ENCODE measurements at regions not wholly inside any gene's neighbourhood (a gene's known extent, or its start where the extent isn't known, plus 50 kb on each side); places are given as distances from the start of the nearest gene placed in this dataset.

DNA sequence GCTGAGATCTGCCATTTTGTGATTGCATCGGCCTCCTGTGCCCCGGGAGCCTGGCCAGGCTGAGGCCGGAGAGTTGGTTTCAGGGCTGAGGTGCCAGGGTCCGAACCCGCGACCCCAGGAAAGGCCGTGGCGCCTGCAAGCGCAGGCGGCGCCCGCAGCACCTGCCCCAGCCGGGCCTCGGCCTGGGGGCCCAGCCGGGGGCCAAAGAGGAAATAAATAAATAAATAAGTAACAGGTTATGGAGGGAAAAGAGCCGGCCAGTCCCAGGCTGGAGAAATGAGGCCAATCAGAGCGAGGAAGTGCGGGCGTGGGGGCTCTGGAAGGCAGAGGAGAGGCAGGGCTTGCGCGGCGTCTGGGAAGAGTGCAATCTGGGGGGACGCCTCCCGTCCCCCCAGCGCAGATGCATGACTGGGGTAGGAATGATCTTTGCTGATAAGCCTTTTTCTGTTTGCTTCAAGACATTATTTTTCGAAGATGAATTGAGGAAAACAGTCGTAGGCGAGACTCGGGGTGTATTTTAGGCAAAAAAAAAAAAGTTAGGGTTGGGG is 145.6 kb upstream of the ZNF536 start:
- Histone ChIP-seq H3K4me1 (ENCODE audit: control insufficient read depth, insufficient read depth, low read length) (peaks cover 3% of the 10 kb centered on the region), H3K4me3 (ENCODE audit: low read length) (peak overlapping the region; percentile 70), H3K36me3 (ENCODE audit: insufficient read depth, low read length) (no peaks in the 10 kb centered on the region), H3K9ac (ENCODE audit: low read depth, low read length) (no peak overlapping the region), H3K27me3 (ENCODE audit: control insufficient read depth, insufficient read depth, low read length) (peaks cover 68% of the 10 kb centered on the region), H3K9me3 (replicated peaks; ENCODE audit: low read length) (no peaks in the 10 kb centered on the region), H3K4me2 (ENCODE audit: low read length) (peak overlapping the region; percentile 96)

DNA sequence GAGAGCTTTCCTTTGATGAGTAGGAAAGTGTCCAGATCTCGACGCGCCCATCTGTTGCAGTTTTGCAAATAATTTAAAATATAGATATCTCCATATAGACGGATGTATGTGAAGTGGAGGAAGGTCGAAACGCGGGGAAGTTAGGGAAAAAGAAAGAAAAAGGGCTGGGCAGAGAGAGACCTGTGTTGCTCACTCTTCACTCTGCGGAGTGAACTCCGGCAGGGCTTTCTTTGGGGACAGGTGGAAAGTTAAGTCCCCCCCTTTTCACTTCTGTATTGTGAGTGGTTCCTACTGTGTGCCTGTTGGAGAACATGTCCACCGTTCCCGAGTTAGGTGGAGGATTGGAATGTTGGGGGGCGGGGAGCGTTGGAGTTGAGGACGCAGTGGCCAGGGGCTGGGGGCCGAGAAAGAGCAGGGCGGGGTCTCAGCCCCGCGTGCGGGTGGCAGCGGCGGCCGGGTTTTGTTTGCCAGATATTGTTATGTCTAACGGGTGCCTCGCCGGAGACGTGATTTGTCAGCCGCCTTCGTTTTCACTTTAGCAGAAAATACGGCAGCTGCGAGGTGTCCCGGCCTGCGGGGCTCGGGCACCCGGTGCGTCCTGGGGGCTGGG is 145.1 kb upstream of the ZNF536 start:
- peaks cover 3% of the 10 kb centered on the region for H3K4me1 ChIP-seq (ENCODE audit: control insufficient read depth, insufficient read depth, low read length)
- peak overlapping the region; percentile 96 for H3K4me2 ChIP-seq (ENCODE audit: low read length)
- H3K9me3 ChIP-seq (replicated peaks; ENCODE audit: low read length) = no peaks in the 10 kb centered on the region
- peak overlapping the region; percentile 70 for H3K4me3 ChIP-seq (ENCODE audit: low read length)
- H3K36me3 ChIP-seq (ENCODE audit: insufficient read depth, low read length) = no peaks in the 10 kb centered on the region
- H3K9ac ChIP-seq (ENCODE audit: low read depth, low read length) = peak overlapping the region; percentile 52
- H3K27me3 ChIP-seq (ENCODE audit: control insufficient read depth, insufficient read depth, low read length) = peaks cover 69% of the 10 kb centered on the region

- H3K4me1 ChIP-seq (ENCODE audit: control insufficient read depth, insufficient read depth, low read length) = peaks cover 3% of the 10 kb centered on the region
- H3K4me3 ChIP-seq (ENCODE audit: low read length) = peak overlapping the region; percentile 70
- H3K9me3 ChIP-seq (replicated peaks; ENCODE audit: low read length) = no peaks in the 10 kb centered on the region
- peak overlapping the region; percentile 96 for H3K4me2 ChIP-seq (ENCODE audit: low read length)
- H3K27me3 ChIP-seq (ENCODE audit: control insufficient read depth, insufficient read depth, low read length) = peaks cover 69% of the 10 kb centered on the region
- no peaks in the 10 kb centered on the region for H3K36me3 ChIP-seq (ENCODE audit: insufficient read depth, low read length)
- H3K9ac ChIP-seq (ENCODE audit: low read depth, low read length) = peak overlapping the region; percentile 52
These were observed 144.5 kb upstream of the ZNF536 start for GRCh38 chr19:30227661-30228112.

DNA sequence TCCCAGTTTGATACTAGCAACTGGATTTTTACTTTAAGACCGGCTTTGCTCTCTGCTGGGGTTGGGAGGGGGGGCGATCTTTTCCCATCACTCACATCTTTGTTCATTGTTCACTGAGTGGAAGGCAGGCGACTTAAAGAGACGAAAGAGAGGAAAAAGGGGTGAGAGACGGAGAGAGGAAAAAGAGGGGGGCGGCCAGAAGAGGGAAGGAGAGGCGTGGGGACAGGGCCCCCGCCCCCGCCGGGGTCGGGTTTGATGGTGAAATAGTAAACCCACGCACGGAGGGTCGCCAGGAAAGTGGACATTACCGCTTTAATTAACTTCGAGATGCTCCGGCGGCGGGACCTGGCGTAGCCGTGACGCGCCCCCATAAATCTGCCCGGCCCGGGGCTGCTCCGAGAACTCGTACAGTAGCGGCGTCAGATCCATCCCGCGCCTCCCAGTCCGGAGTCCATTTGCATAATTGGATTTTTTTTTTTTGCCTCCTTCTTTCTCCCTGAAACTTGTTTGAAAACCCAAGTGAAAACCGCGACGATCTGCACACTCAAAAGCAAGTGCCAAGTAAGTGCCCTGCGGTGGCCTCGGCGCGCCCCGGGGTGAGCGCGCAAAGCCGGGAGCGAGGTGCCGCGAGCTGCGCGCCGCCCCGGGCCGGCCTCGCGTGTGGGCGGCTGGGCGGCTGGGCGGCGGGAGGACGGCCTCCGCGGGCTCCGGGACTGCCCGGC is 143.9 kb upstream of the ZNF536 start:
- H3K27me3 ChIP-seq (ENCODE audit: control insufficient read depth, insufficient read depth, low read length) = peaks cover 68% of the 10 kb centered on the region
- no peaks in the 10 kb centered on the region for H3K9me3 ChIP-seq (replicated peaks; ENCODE audit: low read length)
- peak overlapping the region; percentile 70 for H3K4me3 ChIP-seq (ENCODE audit: low read length)
- no peak overlapping the region for H3K9ac ChIP-seq (ENCODE audit: low read depth, low read length)
- H3K4me1 ChIP-seq (ENCODE audit: control insufficient read depth, insufficient read depth, low read length) = peaks cover 3% of the 10 kb centered on the region
- no peaks in the 10 kb centered on the region for H3K36me3 ChIP-seq (ENCODE audit: insufficient read depth, low read length)
- peak overlapping the region; percentile 96 for H3K4me2 ChIP-seq (ENCODE audit: low read length)

DNA sequence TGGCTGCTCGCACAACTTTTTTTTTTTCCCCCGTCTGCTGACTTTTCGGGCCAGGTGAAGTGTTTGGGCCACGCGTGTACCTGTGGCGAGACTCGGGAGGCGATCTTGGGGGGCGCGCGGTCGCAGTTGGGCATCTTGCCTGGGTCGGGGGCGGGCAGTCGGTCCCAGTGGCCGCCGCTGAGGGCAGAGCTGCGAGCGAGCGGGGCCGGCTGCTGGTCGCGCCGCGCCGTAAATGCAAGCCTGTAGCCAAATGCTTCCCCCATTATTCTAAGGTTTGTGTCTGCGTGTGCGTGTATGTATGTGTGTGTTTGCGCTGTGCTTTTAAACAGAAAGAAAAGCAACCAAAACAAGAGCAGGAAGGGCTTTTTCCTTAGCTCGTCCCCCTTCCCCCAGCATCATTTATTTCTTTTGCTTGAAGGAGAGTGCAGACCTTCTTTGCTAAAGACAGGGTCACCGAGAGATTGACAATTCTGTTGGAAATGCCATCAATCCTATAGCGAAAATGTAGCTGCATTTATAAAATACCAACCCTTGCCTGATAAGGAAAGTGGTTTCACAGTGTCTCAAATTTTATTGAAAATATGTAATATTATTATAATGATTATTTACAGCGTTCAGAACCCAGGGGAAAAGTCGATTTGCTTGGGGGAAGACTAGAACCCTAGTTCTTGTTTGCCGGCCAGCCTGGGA is 143.2 kb upstream of the ZNF536 start:
- Histone ChIP-seq H3K4me3 (ENCODE audit: low read length) (peak overlapping the region; percentile 70), H3K9me3 (replicated peaks; ENCODE audit: low read length) (no peaks in the 10 kb centered on the region), H3K4me2 (ENCODE audit: low read length) (peak overlapping the region; percentile 96), H3K27me3 (ENCODE audit: control insufficient read depth, insufficient read depth, low read length) (peaks cover 62% of the 10 kb centered on the region), H3K4me1 (ENCODE audit: control insufficient read depth, insufficient read depth, low read length) (peaks cover 3% of the 10 kb centered on the region), H3K9ac (ENCODE audit: low read depth, low read length) (no peak overlapping the region), H3K36me3 (ENCODE audit: insufficient read depth, low read length) (no peaks in the 10 kb centered on the region)

GRCh38 chr19:30229525-30230174 is 142.5 kb upstream of the ZNF536 start:
- no peak overlapping the region for H3K9ac ChIP-seq (ENCODE audit: low read depth, low read length)
- H3K4me2 ChIP-seq (ENCODE audit: low read length) = peak overlapping the region; percentile 96
- no peaks in the 10 kb centered on the region for H3K9me3 ChIP-seq (replicated peaks; ENCODE audit: low read length)
- peaks cover 3% of the 10 kb centered on the region for H3K4me1 ChIP-seq (ENCODE audit: control insufficient read depth, insufficient read depth, low read length)
- H3K36me3 ChIP-seq (ENCODE audit: insufficient read depth, low read length) = no peaks in the 10 kb centered on the region
- H3K4me3 ChIP-seq (ENCODE audit: low read length) = no peak overlapping the region
- peaks cover 56% of the 10 kb centered on the region for H3K27me3 ChIP-seq (ENCODE audit: control insufficient read depth, insufficient read depth, low read length)

DNA sequence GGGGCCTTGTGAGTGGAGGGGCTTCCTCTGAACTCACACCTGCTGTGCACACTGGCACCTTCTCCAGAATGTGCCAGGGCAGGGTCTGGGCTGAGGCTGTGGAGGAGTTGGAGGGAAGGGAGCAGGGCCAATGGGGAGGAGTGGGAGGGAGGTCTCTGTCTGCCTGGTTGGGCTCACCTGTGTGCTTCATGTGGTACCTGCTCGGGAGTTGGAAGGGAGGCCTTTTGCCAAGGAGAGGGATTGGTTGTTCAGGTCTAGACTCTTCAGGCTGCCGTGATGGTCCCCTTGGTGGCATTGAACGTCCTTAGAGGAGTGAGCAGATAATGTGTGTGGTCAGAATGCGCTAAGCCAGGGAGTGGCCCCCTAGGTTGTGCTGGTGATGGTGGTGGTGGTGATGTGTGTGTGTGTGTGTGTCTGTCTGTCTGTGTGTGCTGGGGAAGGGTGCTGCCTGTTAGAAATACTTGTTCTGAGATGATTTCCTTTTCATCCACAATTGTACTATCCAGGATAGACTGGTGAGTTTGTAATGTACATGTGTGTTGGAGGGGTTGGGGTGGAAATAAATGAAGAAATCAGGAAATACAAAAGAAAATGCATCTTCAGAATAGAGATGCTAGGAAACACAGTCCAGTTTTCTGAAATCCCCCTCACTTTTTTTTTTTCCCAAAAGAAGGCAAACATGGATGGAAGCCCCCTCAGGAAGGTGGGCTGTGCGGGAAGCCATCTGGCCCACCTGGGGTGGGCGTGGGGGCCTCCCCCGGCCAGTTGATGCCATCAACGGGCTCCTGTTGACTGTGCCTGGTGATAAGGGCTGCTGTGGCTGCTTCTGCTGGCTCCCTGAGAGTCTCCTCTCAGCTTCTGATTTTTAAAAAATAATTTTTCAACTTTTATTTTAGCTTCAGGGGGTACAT is 140.5 kb upstream of the ZNF536 start:
- Histone ChIP-seq H3K27me3 (ENCODE audit: control insufficient read depth, insufficient read depth, low read length) (peaks cover 49% of the 10 kb centered on the region), H3K4me2 (ENCODE audit: low read length) (no peak overlapping the region), H3K4me1 (ENCODE audit: control insufficient read depth, insufficient read depth, low read length) (peaks cover 3% of the 10 kb centered on the region), H3K36me3 (ENCODE audit: insufficient read depth, low read length) (no peaks in the 10 kb centered on the region), H3K9ac (ENCODE audit: low read depth, low read length) (no peak overlapping the region), H3K4me3 (ENCODE audit: low read length) (no peak overlapping the region), H3K9me3 (replicated peaks; ENCODE audit: low read length) (no peaks in the 10 kb centered on the region)

GRCh38 chr19:30233375-30233774 is 138.8 kb upstream of the ZNF536 start:
- Histone ChIP-seq H3K4me3 (ENCODE audit: low read length) (no peak overlapping the region), H3K4me1 (ENCODE audit: control insufficient read depth, insufficient read depth, low read length) (no peaks in the 10 kb centered on the region), H3K4me2 (ENCODE audit: low read length) (no peak overlapping the region), H3K27me3 (ENCODE audit: control insufficient read depth, insufficient read depth, low read length) (peaks cover 35% of the 10 kb centered on the region), H3K9ac (ENCODE audit: low read depth, low read length) (no peak overlapping the region), H3K36me3 (ENCODE audit: insufficient read depth, low read length) (no peaks in the 10 kb centered on the region), H3K9me3 (replicated peaks; ENCODE audit: low read length) (no peaks in the 10 kb centered on the region)

DNA sequence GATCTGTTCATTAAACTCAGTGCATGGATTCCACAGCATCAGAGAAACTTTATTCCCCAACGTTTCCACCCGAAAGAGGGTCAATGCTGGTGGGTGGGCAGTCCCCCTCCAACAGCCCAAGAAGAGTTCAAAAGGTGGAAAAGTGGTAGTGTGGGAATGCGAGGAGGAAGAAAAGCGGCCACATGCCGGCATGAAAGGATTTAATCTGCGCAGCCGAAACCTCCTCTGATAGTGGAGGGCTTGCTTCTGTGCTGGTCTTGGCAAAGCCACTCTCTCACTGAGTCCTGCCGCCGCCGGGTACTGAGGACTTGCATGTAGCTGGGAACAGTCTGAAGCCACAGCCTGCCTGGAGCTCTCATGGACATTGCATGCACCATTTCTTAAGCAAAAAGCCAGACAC is 136.2 kb upstream of the ZNF536 start:
- no peak overlapping the region for H3K4me2 ChIP-seq (ENCODE audit: low read length)
- H3K27me3 ChIP-seq (ENCODE audit: control insufficient read depth, insufficient read depth, low read length) = peaks cover 12% of the 10 kb centered on the region
- no peaks in the 10 kb centered on the region for H3K9me3 ChIP-seq (replicated peaks; ENCODE audit: low read length)
- H3K4me3 ChIP-seq (ENCODE audit: low read length) = no peak overlapping the region
- H3K9ac ChIP-seq (ENCODE audit: low read depth, low read length) = no peak overlapping the region
- no peaks in the 10 kb centered on the region for H3K36me3 ChIP-seq (ENCODE audit: insufficient read depth, low read length)
- no peaks in the 10 kb centered on the region for H3K4me1 ChIP-seq (ENCODE audit: control insufficient read depth, insufficient read depth, low read length)

- H3K27me3 ChIP-seq (ENCODE audit: control insufficient read depth, insufficient read depth, low read length) = peaks cover 5% of the 10 kb centered on the region
- H3K9ac ChIP-seq (ENCODE audit: low read depth, low read length) = no peak overlapping the region
- no peaks in the 10 kb centered on the region for H3K9me3 ChIP-seq (replicated peaks; ENCODE audit: low read length)
- no peak overlapping the region for H3K4me3 ChIP-seq (ENCODE audit: low read length)
- H3K4me1 ChIP-seq (ENCODE audit: control insufficient read depth, insufficient read depth, low read length) = no peaks in the 10 kb centered on the region
- H3K36me3 ChIP-seq (ENCODE audit: insufficient read depth, low read length) = no peaks in the 10 kb centered on the region
- H3K4me2 ChIP-seq (ENCODE audit: low read length) = no peak overlapping the region
These were observed 135.6 kb upstream of the ZNF536 start for GRCh38 chr19:30236587-30236986.
